Chondrocyte (in vitro differentiated cells): ENCODE measurements at regions not wholly inside any gene's neighbourhood (a gene's known extent, or its start where the extent isn't known, plus 50 kb on each side); places are given as distances from the start of the nearest gene placed in this dataset.
A peak's percentile ranks its signal among the peaks of the same experiment; 100 is the strongest.

Experiments
- DNase-seq: peaks from one replicate; pipeline ENCODE4 v3.0.0; 2021; ENCODE audit warnings: mixed read lengths, low spot score
- H3K27ac Mint-ChIP-seq: one replicate; pipeline ENCODE4 v1.8.0; 2021; ENCODE audit warnings: mild to moderate bottlenecking, moderate library complexity, mixed read lengths; ENCODE audit not compliant: unreplicated experiment
- H3K27me3 Mint-ChIP-seq: 2 replicates; pipeline ENCODE4 v1.8.0; 2021; ENCODE audit warnings: low read depth, mixed read lengths
- H3K36me3 Mint-ChIP-seq: 2 replicates; pipeline ENCODE4 v1.8.0; 2021; ENCODE audit warnings: low read depth, mixed read lengths
- H3K4me1 Mint-ChIP-seq: 2 replicates; pipeline ENCODE4 v1.8.0; 2021; ENCODE audit warnings: low read depth, mild to moderate bottlenecking, mixed read lengths
- H3K4me3 Mint-ChIP-seq: one replicate; pipeline ENCODE4 v1.8.0; 2021; ENCODE audit warnings: mild to moderate bottlenecking, moderate library complexity, mixed read lengths; ENCODE audit not compliant: unreplicated experiment
- H3K9me3 Mint-ChIP-seq: 2 replicates; pipeline ENCODE4 v1.8.0; 2021; ENCODE audit warnings: low read depth, mixed read lengths
- TF ChIP-seq, protein P1 (sequence below): fragments of 200-600 bp; sonication (generic); IDR thresholded peaks from 2 replicates; pipeline ENCODE4 v1.5.0; 2021; ENCODE audit warnings: antibody characterized with exemption, mild to moderate bottlenecking, moderate library complexity

DNA sequence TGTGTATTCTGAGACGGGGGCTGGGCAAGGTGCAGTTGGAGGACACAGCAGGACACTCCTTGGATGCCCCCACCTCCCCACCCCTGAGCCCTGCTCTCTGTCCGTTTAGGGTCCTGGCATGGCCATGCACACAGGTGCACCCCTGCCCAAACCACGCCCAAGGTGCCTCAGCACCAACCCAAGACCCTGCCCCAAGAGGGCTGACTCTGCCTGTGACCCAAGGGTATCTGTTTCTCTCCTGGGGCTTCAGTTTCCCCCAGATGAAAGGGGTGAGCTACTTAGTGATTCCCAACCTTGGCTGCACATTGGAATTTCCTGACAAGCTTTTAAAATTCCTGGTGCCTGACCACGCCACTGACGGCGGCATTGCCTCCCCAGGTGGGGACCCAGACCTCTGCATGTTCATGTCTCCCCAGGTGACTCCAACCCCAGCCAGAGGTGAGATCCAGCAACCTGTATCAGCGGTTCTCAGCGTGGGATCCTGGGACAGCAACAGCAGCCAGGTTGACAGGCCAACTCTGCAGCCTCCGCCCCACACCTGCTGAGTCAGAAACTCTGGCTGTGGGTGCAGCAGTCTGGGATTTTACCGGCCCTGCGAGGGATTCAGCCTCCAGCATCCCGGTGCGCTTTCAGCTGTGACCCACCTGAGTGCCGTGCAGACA lies 483.4 kb downstream of the NPHP4 start:
- Mint-ChIP-seq H3K27ac (no peak overlapping the region), H3K27me3 (peaks cover 20% of the 10 kb centered on the region), H3K36me3 (no peaks in the 10 kb centered on the region), H3K4me1 (no peaks in the 10 kb centered on the region), H3K4me3 (no peak overlapping the region), H3K9me3 (no peaks in the 10 kb centered on the region)
- no peak for DNase-seq
- TF ChIP-seq, protein P1, sequence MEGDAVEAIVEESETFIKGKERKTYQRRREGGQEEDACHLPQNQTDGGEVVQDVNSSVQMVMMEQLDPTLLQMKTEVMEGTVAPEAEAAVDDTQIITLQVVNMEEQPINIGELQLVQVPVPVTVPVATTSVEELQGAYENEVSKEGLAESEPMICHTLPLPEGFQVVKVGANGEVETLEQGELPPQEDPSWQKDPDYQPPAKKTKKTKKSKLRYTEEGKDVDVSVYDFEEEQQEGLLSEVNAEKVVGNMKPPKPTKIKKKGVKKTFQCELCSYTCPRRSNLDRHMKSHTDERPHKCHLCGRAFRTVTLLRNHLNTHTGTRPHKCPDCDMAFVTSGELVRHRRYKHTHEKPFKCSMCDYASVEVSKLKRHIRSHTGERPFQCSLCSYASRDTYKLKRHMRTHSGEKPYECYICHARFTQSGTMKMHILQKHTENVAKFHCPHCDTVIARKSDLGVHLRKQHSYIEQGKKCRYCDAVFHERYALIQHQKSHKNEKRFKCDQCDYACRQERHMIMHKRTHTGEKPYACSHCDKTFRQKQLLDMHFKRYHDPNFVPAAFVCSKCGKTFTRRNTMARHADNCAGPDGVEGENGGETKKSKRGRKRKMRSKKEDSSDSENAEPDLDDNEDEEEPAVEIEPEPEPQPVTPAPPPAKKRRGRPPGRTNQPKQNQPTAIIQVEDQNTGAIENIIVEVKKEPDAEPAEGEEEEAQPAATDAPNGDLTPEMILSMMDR, result no peak

DNA sequence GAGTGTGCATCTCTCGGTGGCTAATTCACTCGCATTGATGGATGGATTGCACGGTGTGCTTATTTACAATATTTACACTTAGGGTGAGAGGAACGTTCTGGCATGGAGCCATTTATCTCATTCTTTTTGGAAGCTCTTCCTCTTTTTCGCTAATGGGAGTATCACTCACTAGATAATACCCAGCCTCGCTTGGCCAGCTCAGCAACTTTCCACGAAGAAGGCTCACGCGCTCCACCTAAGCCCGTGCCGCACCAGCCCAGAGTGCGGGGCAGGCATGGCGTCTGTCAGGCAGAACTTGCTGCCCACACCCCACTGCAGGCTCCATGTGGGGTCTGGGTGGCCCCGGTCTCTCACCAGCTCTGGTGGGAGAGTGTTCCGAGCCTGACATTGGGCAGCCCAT lies 484.9 kb downstream of the NPHP4 start:
- H3K4me1 Mint-ChIP-seq, result peaks cover 5% of the 10 kb centered on the region
- peaks cover 20% of the 10 kb centered on the region for H3K27me3 Mint-ChIP-seq
- H3K27ac Mint-ChIP-seq, result no peak overlapping the region
- H3K9me3 Mint-ChIP-seq, result no peaks in the 10 kb centered on the region
- DNase-seq, result no peak
- TF ChIP-seq, protein P1, result no peak
- H3K4me3 Mint-ChIP-seq, result no peak overlapping the region
- no peaks in the 10 kb centered on the region for H3K36me3 Mint-ChIP-seq

DNA sequence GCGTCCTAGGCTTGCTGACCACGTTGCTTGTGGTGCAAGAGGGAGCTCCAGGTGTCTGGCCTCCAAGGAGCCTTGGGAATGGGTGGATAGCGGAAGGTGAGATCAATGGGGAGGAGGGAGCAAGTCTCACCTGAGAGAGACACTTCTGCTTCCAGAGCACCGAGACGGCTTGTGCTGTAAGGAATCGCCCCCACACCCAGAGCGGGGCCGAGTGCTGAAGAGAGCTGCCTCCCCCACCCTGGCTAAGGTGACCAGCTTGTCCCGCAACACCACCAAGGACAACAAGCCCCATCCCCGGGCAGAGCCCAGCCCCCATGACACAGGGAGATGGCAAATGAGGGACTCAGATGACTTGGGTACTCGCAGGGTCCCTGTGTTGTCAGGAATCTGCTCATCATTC lies 485.6 kb downstream of the NPHP4 start:
- H3K27ac Mint-ChIP-seq, result no peak overlapping the region
- peaks cover 6% of the 10 kb centered on the region for H3K4me1 Mint-ChIP-seq
- no peaks in the 10 kb centered on the region for H3K9me3 Mint-ChIP-seq
- peaks cover 21% of the 10 kb centered on the region for H3K27me3 Mint-ChIP-seq
- no peak overlapping the region for H3K4me3 Mint-ChIP-seq
- no peak for DNase-seq
- TF ChIP-seq, protein P1, result no peak
- H3K36me3 Mint-ChIP-seq, result no peaks in the 10 kb centered on the region

DNA sequence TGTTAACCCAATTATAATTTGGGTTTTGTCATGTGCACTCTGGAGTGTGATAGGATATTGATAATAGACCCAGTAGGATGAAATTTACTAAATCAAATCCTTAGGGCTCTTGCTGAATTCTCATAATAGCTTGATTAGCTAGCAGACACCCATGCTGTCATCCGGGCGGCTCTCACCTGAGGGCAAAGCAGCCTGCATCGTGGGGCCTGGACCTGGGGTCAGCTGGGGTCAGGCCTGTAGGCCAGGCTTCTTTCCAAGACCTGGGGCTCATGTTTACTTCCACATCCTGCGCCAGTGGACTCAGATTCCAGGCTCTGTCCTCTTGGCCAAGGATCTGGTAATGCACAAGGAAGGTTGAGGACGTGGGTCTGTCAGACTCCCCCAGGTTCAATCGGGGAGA lies 486.3 kb downstream of the NPHP4 start:
- no peak overlapping the region for H3K4me3 Mint-ChIP-seq
- TF ChIP-seq, protein P1, result no peak
- H3K4me1 Mint-ChIP-seq, result peaks cover 6% of the 10 kb centered on the region
- peak; percentile 38 for DNase-seq
- H3K9me3 Mint-ChIP-seq, result no peaks in the 10 kb centered on the region
- H3K36me3 Mint-ChIP-seq, result no peaks in the 10 kb centered on the region
- H3K27ac Mint-ChIP-seq, result no peak overlapping the region
- peaks cover 14% of the 10 kb centered on the region for H3K27me3 Mint-ChIP-seq

DNA sequence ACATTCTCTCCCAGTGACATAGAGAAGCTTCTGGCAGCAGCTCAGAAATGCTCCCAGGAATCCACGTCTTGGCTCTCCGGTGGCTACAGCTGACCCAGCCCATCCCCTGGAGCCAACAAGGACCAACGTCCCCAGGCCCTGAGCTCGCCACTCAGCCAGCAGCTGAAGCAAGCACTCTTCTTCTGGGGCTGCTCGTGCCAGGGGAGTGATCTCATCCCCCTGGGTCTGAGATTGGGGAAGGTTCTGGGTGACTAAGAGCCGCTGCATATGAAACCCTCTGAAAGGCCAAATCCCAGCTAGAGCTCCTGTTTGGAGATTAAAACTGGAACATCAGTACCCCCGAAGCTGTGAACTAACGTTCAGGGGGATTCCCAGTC lies 487.9 kb downstream of the NPHP4 start:
- peaks cover 7% of the 10 kb centered on the region for H3K27me3 Mint-ChIP-seq
- H3K27ac Mint-ChIP-seq, result no peak overlapping the region
- no peaks in the 10 kb centered on the region for H3K36me3 Mint-ChIP-seq
- DNase-seq, result peak; percentile 39
- H3K9me3 Mint-ChIP-seq, result no peaks in the 10 kb centered on the region
- no peak overlapping the region for H3K4me3 Mint-ChIP-seq
- TF ChIP-seq, protein P1, result no peak
- H3K4me1 Mint-ChIP-seq, result peaks cover 6% of the 10 kb centered on the region
